RKO (cell line): ENCODE measurements at regions not wholly inside any gene's neighbourhood (a gene's known extent, or its start where the extent isn't known, plus 50 kb on each side); places are given as distances from the start of the nearest gene placed in this dataset.

Experiments used
- DNase-seq: peaks from one replicate; pipeline ENCODE4 v3.0.0-alpha.2; 2016; ENCODE audit warnings: low spot score

DNA sequence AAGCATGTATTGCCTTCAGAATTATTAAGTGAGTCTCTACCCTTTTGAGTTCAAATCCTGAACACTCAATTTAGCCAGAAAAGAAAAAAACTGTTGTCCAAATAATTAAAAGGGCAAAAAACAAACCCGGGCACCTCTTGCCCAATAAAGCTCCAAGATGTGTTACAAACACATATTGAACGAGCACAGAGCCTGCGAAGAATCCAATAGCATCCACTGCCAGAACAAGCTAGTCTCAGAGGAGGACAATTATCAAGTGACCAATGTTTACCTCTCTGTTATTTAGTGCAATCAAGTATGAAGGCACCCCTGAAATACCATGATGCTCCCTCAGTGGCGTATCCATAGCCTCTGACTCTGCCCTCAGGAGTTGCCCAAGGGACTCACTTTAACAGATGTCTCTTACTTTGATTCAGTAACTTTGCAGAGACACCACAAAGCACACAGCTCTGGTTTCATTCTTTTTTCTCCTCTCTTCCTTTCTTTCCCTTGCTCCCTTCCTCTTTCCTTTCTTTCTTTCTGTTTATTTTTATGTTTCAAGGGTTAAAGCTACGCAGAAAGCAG, 93.5 kb upstream of the SPATS2L start:
- DNase-seq = no peak

DNA sequence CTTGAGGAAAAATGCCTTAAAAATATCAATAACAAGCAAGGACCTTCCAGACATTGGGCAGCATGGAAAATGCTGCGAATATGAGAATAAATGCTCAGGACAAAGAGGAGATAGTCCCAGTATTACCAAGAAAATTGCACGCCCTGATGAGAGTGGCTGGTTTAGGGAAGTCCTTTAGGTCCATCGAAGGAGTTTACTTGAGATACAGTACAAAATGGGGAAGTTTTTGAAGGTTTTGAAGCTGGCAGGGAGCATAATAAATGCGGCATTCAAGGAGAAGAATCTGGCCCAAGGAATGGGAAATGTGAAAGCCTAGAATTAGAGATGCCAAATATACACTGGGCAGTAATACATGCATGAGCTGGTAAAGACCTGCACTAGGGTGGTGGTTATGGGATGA, 90.2 kb upstream of the SPATS2L start:
- DNase-seq = no peak

- DNase-seq = no peak
These were observed 89.2 kb upstream of the SPATS2L start for GRCh38 chr2:200217320-200217719.

GRCh38 chr2:200218645-200219044, 87.8 kb upstream of the SPATS2L start:
- DNase-seq = no peak

DNA sequence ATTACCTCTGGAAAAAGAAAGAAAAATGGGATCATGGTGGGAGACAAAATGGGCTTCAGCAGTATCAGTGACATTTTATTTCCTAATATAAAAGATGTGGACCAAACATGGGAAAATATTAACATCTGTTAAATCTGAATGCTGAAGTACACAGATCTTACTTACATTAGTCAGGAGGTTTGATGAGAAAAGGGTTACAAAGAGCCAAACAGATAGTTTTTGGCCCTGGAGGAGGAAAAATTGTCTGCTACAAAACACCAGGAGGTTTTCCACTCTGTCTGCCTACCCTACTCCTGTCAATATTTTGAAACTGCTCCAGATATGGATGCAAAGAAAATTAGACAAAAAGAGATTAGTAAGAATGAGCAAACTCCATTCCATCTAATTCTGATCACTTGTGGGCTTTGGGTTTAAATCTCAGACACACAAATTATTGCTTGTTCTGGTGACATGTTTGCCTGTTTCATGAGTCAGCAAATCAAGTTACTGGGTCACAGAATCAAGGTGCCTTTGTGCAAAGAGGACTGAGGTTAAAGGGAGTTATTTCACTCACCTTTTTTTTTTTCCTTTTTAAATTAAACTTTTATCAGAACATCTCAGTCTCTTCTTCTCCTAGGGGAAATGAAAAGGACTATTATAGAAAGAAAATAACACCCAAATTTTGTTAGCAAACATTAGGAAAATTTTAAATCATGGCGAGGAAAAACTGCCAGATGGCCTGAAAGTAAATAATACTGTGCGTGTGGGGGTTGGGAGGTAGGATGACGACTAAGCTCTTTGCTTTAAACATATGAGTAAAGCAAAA, 87.0 kb upstream of the SPATS2L start:
- no peak for DNase-seq

DNA sequence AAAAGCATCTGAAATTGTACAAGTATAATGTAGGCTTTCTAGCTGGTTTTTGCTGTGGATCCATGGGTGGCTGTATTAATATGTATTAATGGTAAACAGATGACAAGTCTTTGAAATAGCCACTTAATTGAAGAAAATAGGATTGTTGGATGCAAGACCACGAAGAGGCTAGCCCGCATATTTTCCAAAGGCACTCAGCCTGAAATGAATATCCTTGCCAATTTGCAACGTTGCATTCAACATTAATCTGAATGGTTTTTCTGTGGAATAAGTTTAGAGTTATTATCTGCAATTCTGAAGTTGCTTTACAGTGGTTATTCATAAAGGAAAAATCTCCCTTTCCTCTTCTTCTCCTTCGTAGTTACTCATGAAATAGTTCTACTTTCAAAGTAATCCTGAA, 86.2 kb upstream of the SPATS2L start:
- DNase-seq = no peak

DNA sequence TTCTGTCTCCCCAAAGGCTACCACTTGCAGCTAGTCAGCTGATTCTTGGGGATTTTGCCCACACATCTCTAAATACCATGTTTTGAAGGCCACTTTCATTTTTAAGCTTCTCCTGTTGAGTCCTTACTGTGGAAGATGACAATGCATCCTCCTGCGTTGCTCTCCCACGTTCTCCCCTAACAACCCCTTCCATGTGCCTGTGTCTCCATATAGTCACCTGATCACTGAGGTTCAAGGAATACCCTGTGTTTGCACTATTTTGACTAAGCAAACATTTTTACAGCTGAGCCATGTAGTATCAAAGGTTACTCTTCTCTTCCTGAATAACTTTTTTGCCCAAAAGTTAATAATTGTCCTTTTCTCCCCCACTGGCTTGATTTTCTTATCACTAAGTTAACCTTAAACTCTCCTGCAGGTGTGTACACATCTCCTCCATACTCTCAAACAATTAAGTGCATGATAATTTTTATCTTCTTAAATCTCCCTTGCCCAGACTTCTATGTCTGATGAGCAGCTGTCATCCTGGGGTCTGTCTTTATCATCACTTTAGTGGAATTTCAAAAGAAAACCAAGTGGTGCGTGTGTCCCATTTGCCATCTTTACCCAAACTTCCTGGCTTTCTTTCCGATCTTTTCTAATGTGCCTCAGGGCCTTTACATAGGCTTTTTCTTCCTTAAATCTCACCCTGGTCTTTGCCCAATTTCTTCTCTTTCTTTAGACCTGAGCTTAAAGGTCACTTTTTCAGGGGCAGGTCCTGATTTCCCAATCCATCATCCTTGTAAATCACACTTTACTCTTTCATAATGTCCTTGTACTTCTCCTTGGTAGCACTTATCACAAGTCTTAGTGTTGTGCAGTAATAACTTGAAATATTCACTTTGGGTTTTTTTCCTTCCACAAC, 85.2 kb upstream of the SPATS2L start:
- no peak for DNase-seq

- no peak for DNase-seq
These were observed 83.7 kb upstream of the SPATS2L start for GRCh38 chr2:200222791-200223190.

DNA sequence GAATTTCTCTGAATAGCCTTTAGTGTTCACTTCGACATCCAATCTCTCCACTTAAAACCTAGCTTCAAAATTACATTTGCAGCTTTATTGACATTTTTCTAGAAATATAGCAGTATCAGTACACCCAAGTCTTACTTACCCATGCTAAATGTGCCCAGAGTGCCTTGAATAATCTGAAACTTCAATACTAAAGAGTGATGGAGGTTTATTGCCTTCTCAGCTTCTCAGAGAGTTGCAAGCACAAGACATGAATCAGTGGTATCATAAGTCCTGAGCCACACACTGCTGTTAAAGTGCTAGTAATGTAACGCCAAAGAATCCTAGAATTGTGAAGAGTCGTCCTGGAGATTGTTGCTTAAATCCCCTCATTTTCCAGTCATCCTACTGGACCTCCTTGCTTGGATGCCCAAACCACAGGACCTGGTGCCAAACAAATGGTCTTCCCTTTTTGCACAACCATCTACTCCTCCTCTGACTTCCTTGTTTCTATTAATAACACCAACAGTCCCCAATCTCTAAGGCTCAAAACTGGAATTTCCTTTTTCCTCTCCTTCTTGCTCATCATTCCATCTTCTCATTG, 83.2 kb upstream of the SPATS2L start:
- DNase-seq = no peak

GRCh38 chr2:200225951-200226350, 80.5 kb upstream of the SPATS2L start:
- no peak for DNase-seq

- no peak for DNase-seq
These were observed 79.8 kb upstream of the SPATS2L start for GRCh38 chr2:200226451-200227426.

GRCh38 chr2:200230716-200231115, 75.8 kb upstream of the SPATS2L start:
- no peak for DNase-seq

- DNase-seq = no peak
These were observed 71.0 kb upstream of the SPATS2L start for GRCh38 chr2:200235533-200235932.

GRCh38 chr2:200239216-200239615, 67.3 kb upstream of the SPATS2L start:
- DNase-seq = no peak

DNA sequence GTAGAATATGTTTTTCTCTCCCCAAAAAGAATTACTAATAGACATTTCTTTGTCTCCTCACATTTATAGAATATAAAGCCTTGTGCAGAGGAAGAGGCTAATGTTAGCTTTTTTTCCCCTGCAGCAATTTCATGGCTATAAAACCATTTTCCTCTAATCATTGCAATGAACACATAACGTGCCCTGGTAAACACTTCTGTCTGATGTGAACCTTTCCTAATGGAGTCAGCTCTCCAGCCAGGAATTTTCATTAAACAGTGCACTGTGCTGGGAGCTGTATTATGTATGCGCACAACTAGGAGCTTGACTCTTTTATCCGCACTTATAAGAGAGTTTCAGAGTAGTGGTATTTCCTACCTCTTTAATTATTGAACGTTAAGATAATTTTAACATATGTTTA, 63.9 kb upstream of the SPATS2L start:
- DNase-seq = no peak

DNA sequence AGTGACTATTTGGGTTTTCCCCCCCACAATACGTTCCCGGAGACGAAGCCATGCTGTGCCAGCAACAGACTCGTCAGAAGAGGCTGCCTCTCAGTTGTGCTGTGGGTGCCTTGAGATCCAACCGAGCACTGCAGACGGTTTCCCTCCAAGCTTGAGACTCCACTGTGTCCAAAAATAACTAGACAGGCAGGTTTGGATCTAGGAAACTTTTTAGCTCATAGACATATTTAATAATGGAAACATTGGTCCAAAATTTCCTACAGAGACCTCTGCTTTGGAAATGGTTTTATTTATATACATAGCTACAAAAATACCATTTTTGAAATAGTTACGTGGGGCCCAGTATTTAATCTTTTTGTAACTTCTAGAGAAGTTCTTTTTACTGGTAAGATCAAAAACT, 63.1 kb upstream of the SPATS2L start:
- no peak for DNase-seq

DNA sequence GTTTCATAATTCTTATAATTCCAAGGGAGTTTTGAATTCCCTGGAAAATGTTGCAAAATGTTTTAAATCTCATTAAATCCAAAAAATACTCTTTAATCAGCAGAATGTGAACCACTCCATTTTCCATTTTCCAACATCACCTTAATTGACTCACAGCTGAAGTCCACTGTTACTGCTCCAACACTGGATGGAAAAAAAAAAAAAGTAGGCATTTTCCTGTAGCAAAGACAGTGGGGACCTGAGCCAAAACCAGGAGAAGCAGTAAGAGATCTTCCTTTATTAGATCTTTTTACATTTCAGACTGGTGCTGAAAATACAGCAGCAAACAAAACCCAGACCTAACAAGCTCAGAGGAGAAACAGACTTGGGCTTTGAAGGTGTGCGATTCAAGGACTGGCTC, 62.4 kb upstream of the SPATS2L start:
- no peak for DNase-seq

- no peak for DNase-seq
These were observed 59.0 kb upstream of the SPATS2L start for GRCh38 chr2:200247494-200247893.

- DNase-seq = no peak
These were observed 54.0 kb upstream of the SPATS2L start for GRCh38 chr2:200252265-200253067.

DNA sequence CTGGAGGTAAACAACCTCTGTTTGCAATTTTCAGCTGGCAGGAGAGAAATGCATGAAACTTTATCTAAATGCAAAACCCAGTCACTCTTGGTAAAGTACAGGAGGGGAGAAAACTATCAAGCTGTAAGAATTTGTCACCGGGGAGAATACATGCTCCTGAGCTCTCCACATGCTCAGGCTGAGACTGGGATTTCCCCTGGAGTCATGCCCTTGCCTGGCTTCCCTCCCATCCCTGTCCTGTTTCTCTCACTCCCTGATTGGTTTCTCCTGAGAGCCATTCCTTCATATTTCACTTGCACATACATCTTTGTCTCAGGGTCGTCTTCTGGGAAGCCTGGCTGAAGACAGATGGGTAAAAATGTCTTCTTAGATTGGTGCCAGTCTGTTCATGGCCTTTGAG, 52.9 kb upstream of the SPATS2L start:
- no peak for DNase-seq

GRCh38 chr2:200254773-200255172, 51.7 kb upstream of the SPATS2L start:
- no peak for DNase-seq
